PC-3 (cell line): ENCODE measurements at regions not wholly inside any gene's neighbourhood (a gene's known extent, or its start where the extent isn't known, plus 50 kb on each side); places are given as distances from the start of the nearest gene placed in this dataset.

Experiments used
- ATAC-seq: fragments of 200-7000 bp; cut with Tn5 transposase; 2 replicates; pipeline ENCODE4 v1.9.1; 2020; ENCODE audit warnings: mild to moderate bottlenecking, moderate library complexity
- BruUV-seq: library from RNA; stranded (reverse); fragments of 400-500 nt; replicated peaks from 2 replicates; lab custom pipeline; 2021; lab: Mats Ljungman, UMichigan
- CTCF ChIA-PET: fragments of 300-600 bp; sonication (Branson Sonifier 250); formaldehyde crosslinking; loops from one replicate; lab custom pipeline; 2022; ENCODE audit warnings: antibody characterized with exemption; lab: Charles Lee
- POLR2A ChIA-PET: fragments of 300-600 bp; sonication (Branson Sonifier 250); formaldehyde crosslinking; loops from one replicate; lab custom pipeline; 2022; ENCODE audit warnings: antibody characterized with exemption; ENCODE audit not compliant: unreplicated experiment; lab: Charles Lee
- DNase-seq: peaks from one replicate; pipeline ENCODE4 v3.0.0-alpha.2; 2015
- H2AFZ ChIP-seq: fragments of 300-600 bp; sonication (generic); 2 replicates; pipeline ENCODE4 v1.6.0; 2016; ENCODE audit warnings: antibody characterized with exemption, low read length
- H3F3A ChIP-seq: fragments of 300-600 bp; sonication (generic); one replicate; pipeline ENCODE4 v1.6.0; 2017; ENCODE audit warnings: antibody characterized with exemption, low read length, control low read depth, mild to moderate bottlenecking; ENCODE audit not compliant: unreplicated experiment
- H3K27ac ChIP-seq: fragments of 300-600 bp; sonication (generic); 2 replicates; pipeline ENCODE4 v1.5.1; 2016; ENCODE audit warnings: mild to moderate bottlenecking, low read length
- H3K27me3 ChIP-seq: fragments of 300-600 bp; sonication (generic); 2 replicates; pipeline ENCODE4 v1.6.1; 2016; ENCODE audit warnings: low read length, mixed read lengths
- H3K36me3 ChIP-seq: fragments of 300-600 bp; sonication (generic); 2 replicates; pipeline ENCODE4 v1.6.1; 2016; ENCODE audit warnings: low read depth, mixed run types, low read length, mixed read lengths
- H3K4me1 ChIP-seq: fragments of 300-600 bp; sonication (generic); 2 replicates; pipeline ENCODE4 v1.5.1; 2016; ENCODE audit warnings: low read length; ENCODE audit not compliant: insufficient read depth
- H3K4me2 ChIP-seq: fragments of 300-600 bp; sonication (generic); 2 replicates; pipeline ENCODE4 v1.6.0; 2016; ENCODE audit warnings: low read length
- H3K4me3 ChIP-seq: fragments of 300-600 bp; sonication (generic); 2 replicates; pipeline ENCODE4 v1.5.1; 2016; ENCODE audit warnings: mild to moderate bottlenecking, low read length, mixed read lengths
- H3K79me2 ChIP-seq: fragments of 300-600 bp; sonication (generic); 2 replicates; pipeline ENCODE4 v1.6.1; 2017; ENCODE audit warnings: low read length, mixed read lengths
- H3K9ac ChIP-seq: fragments of 300-600 bp; sonication (generic); 2 replicates; pipeline ENCODE4 v1.6.0; 2016; ENCODE audit warnings: mild to moderate bottlenecking, low read length
- H3K9me2 ChIP-seq: fragments of 300-600 bp; sonication (generic); replicated peaks from 2 replicates; pipeline ENCODE4 v1.6.1; 2016; ENCODE audit warnings: mixed run types, low read length, mixed read lengths
- H3K9me3 ChIP-seq: fragments of 300-600 bp; sonication (generic); 2 replicates; pipeline ENCODE4 v1.6.1; 2016; ENCODE audit warnings: low read length, mixed read lengths
- H4K20me1 ChIP-seq: fragments of 300-600 bp; sonication (generic); 2 replicates; pipeline ENCODE4 v1.6.1; 2016; ENCODE audit warnings: low read length, mixed read lengths
- EZH2 ChIP-seq: fragments of 300-600 bp; sonication (generic); IDR thresholded peaks from one replicate; pipeline ENCODE4 v1.6.1; 2017; ENCODE audit warnings: antibody characterized with exemption, mild to moderate bottlenecking, low read length; ENCODE audit not compliant: unreplicated experiment
- EZH2phosphoT487 ChIP-seq: fragments of 300-600 bp; sonication (generic); IDR thresholded peaks from 2 replicates; pipeline ENCODE4 v1.6.1; 2018; ENCODE audit warnings: mild to moderate bottlenecking, antibody characterized with exemption, low read length, borderline replicate concordance
- intact Hi-C: fragments of 100-400 bp; cut with micrococcal nuclease; formaldehyde crosslinking; loops from 2 replicates; pipeline ENCODE4 v1.9.0; 2023
- TF ChIP-seq, protein P1 (sequence below): fragments of 300-600 bp; sonication (generic); conservative IDR thresholded peaks from 2 replicates; pipeline ENCODE4 v1.5.1; 2017; ENCODE audit warnings: antibody characterized with exemption, low read depth, mild to moderate bottlenecking, low read length

- Histone ChIP-seq H3K27ac (no peak overlapping the region), H3K4me3 (no peak overlapping the region), H3K9ac (no peak overlapping the region), H3K4me1 (no peaks in the 10 kb centered on the region), H3K9me3 (no peaks in the 10 kb centered on the region), H3K36me3 (no peaks in the 10 kb centered on the region), H3F3A (no peaks in the 10 kb centered on the region), H2AFZ (no peak overlapping the region), H3K4me2 (no peak overlapping the region), H3K9me2 (no peaks in the 10 kb centered on the region), H4K20me1 (no peaks in the 10 kb centered on the region), H3K27me3 (no peaks in the 10 kb centered on the region), H3K79me2 (no peaks in the 10 kb centered on the region)
- POLR2A ChIA-PET = no interaction called here
- BruUV-seq = no TSS peak
- intact Hi-C loops = no loop called here
- TF ChIP-seq, protein P1, sequence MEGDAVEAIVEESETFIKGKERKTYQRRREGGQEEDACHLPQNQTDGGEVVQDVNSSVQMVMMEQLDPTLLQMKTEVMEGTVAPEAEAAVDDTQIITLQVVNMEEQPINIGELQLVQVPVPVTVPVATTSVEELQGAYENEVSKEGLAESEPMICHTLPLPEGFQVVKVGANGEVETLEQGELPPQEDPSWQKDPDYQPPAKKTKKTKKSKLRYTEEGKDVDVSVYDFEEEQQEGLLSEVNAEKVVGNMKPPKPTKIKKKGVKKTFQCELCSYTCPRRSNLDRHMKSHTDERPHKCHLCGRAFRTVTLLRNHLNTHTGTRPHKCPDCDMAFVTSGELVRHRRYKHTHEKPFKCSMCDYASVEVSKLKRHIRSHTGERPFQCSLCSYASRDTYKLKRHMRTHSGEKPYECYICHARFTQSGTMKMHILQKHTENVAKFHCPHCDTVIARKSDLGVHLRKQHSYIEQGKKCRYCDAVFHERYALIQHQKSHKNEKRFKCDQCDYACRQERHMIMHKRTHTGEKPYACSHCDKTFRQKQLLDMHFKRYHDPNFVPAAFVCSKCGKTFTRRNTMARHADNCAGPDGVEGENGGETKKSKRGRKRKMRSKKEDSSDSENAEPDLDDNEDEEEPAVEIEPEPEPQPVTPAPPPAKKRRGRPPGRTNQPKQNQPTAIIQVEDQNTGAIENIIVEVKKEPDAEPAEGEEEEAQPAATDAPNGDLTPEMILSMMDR = no peak
- no peak for TF ChIP-seq EZH2phosphoT487
- TF ChIP-seq EZH2 = no peak
- CTCF ChIA-PET = no interaction called here
- ATAC-seq (no peak), DNase-seq (no peak)
Measured at GRCh38 chr1:72419229-72419628, 136.9 kb upstream of the NEGR1 start.

DNA sequence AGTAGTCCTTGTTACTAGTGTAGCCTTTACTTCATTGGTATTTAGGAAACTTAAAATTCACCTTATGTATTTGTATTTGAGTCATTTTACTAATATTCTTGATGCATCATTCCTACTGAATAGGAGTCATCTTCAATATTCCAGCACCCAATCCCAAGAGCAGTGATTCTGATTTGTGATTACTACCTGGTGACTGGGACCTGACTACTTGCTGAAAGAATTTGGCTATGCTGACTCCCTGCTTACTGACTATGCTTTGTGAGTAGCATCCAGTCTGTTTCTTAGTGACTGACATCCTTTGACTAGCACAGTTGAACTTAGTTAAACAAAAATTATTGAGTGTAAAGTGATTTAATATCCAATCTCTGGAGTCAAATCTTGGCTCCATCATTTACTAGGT is 129.9 kb upstream of the NEGR1 start:
- H3K4me2 ChIP-seq = peak overlapping the region; percentile 50
- no peak overlapping the region for H3K9ac ChIP-seq
- no peaks in the 10 kb centered on the region for H4K20me1 ChIP-seq
- TF ChIP-seq EZH2phosphoT487 = no peak
- TF ChIP-seq EZH2 = no peak
- TF ChIP-seq, protein P1 = no peak
- DNase-seq = peak; percentile 94
- ChIA-PET CTCF (no interaction called here), POLR2A (no interaction called here)
- no peak overlapping the region for H2AFZ ChIP-seq
- no peaks in the 10 kb centered on the region for H3K27me3 ChIP-seq
- H3K4me3 ChIP-seq = no peak overlapping the region
- no peaks in the 10 kb centered on the region for H3K79me2 ChIP-seq
- no peaks in the 10 kb centered on the region for H3K36me3 ChIP-seq
- no peaks in the 10 kb centered on the region for H3K9me3 ChIP-seq
- ATAC-seq = peak; percentile 98
- H3K27ac ChIP-seq = peak overlapping the region; percentile 46
- no TSS peak for BruUV-seq
- no peaks in the 10 kb centered on the region for H3K9me2 ChIP-seq
- H3F3A ChIP-seq = no peaks in the 10 kb centered on the region
- peaks cover 18% of the 10 kb centered on the region for H3K4me1 ChIP-seq
- intact Hi-C loops = no loop called here

DNA sequence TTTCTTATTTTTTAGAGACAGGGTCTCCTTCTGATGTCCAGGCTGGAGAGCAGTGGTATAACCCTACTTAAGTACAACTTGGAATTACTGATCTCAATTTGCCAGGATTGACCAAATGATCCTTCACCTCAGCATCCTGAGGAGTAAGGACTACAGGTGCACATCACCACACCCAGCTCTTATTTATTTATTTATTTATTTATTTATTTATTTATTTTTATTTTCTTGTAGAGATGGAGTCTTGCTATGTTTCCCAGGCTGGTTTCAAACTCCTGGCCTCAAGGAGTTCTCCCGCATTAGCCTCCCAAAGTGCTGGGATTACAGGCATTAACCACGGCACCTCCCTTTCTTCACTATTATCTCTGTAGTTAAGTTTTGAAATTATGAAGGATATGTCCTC is 117.5 kb upstream of the NEGR1 start:
- TF ChIP-seq, protein P1 = no peak
- TF ChIP-seq EZH2phosphoT487 (no peak), EZH2 (no peak)
- no peak overlapping the region for H3K9ac ChIP-seq
- H3K9me3 ChIP-seq = no peaks in the 10 kb centered on the region
- no peaks in the 10 kb centered on the region for H4K20me1 ChIP-seq
- POLR2A ChIA-PET = no interaction called here
- intact Hi-C loops = no loop called here
- CTCF ChIA-PET = no interaction called here
- no peaks in the 10 kb centered on the region for H3K9me2 ChIP-seq
- no peak overlapping the region for H2AFZ ChIP-seq
- H3K36me3 ChIP-seq = no peaks in the 10 kb centered on the region
- no peaks in the 10 kb centered on the region for H3F3A ChIP-seq
- no peaks in the 10 kb centered on the region for H3K27me3 ChIP-seq
- ATAC-seq (no peak), DNase-seq (no peak)
- peaks cover 8% of the 10 kb centered on the region for H3K4me1 ChIP-seq
- no peak overlapping the region for H3K4me2 ChIP-seq
- BruUV-seq = no TSS peak
- H3K27ac ChIP-seq = no peak overlapping the region
- no peak overlapping the region for H3K4me3 ChIP-seq
- no peaks in the 10 kb centered on the region for H3K79me2 ChIP-seq
